B cell (primary cell): ENCODE measurements at regions not wholly inside any gene's neighbourhood (a gene's known extent, or its start where the extent isn't known, plus 50 kb on each side); places are given as distances from the start of the nearest gene placed in this dataset.

Source experiments
- ATAC-seq: fragments of 200-7000 bp; cut with Tn5 transposase; one replicate; pipeline ENCODE4 v1.10.0; 2021; ENCODE audit warnings: low read depth, mild to moderate bottlenecking, moderate number of reproducible peaks, moderate library complexity
- CTCF ChIA-PET: fragments of 350-600 bp; sonication (Branson Sonifier 250); formaldehyde crosslinking; loops from one replicate; lab custom pipeline; 2021; ENCODE audit warnings: antibody characterized with exemption, inconsistent platforms; lab: Charles Lee
- POLR2A ChIA-PET: fragments of 350-600 bp; sonication (Branson Sonifier 250); formaldehyde crosslinking; loops from one replicate; lab custom pipeline; 2021; ENCODE audit warnings: antibody characterized with exemption; lab: Charles Lee
- DNase-seq: peaks from one replicate; pipeline ENCODE4 v3.0.0; 2013
- H2AFZ ChIP-seq: 2 replicates; pipeline ENCODE4 v1.6.1; 2012; ENCODE audit warnings: mild to moderate bottlenecking, low read depth, low read length; ENCODE audit not compliant: insufficient read depth, poor library complexity, severe bottlenecking
- H3K27ac ChIP-seq, 2 donors: 1 replicate in 1 of 2; 2 replicates in 1 of 2; pipeline ENCODE4 v1.5.1; 2012 to 2013; ENCODE audit warnings: low read length in 2 of 2, mild to moderate bottlenecking in 2 of 2, moderate library complexity in 1 of 2
- H3K27me3 ChIP-seq, 4 experiments: fragments of 200-600 bp in 1 of 4; sonication (generic) in 1 of 4; replicated peaks in 1 of 4; 1 replicate in 2 of 4; 2 replicates in 2 of 4; pipeline versions ENCODE4 v1.6.1 to v1.7.0; 2013 to 2016; ENCODE audit warnings: low read length in 3 of 4, mild to moderate bottlenecking in 2 of 4, mixed read lengths in 1 of 4, moderate library complexity in 1 of 4; ENCODE audit not compliant: insufficient read depth in 4 of 4, control insufficient read depth in 3 of 4; ENCODE audit errors: control extremely low read depth in 1 of 4
- H3K36me3 ChIP-seq, 2 experiments: replicated peaks in 1 of 2; 1 replicate in 1 of 2; 2 replicates in 1 of 2; pipeline versions ENCODE4 v1.6.1 to v1.7.1; 2013; ENCODE audit warnings: low read length in 1 of 2; ENCODE audit not compliant: insufficient read depth in 2 of 2, control insufficient read depth in 1 of 2; ENCODE audit errors: control extremely low read depth in 1 of 2, extremely low read depth in 1 of 2
- H3K4me1 ChIP-seq, 2 donors: fragments of 200-600 bp in 1 of 2; sonication (generic) in 1 of 2; 1 replicate in 1 of 2; 2 replicates in 1 of 2; pipeline versions ENCODE4 v1.5.1 to v1.6.1; 2013 to 2017; ENCODE audit warnings: low read length in 2 of 2; ENCODE audit not compliant: control insufficient read depth in 2 of 2, insufficient read depth in 2 of 2
- H3K4me2 ChIP-seq: replicated peaks from 2 replicates; pipeline ENCODE3; 2012; ENCODE audit warnings: mild to moderate bottlenecking, low read depth, low read length; ENCODE audit not compliant: poor library complexity, severe bottlenecking
- H3K4me3 ChIP-seq, 5 experiments: fragments of 200-600 bp in 1 of 5; sonication (generic) in 1 of 5; 1 replicate in 3 of 5; 2 replicates in 2 of 5; pipeline versions ENCODE4 v1.5.1 to v1.7.0; 2011 to 2016; ENCODE audit warnings: low read length in 4 of 5, mild to moderate bottlenecking in 4 of 5, low read depth in 2 of 5, control low read depth in 1 of 5, moderate library complexity in 1 of 5; ENCODE audit not compliant: insufficient read depth in 1 of 5; ENCODE audit errors: control extremely low read depth in 1 of 5, extremely low read depth in 1 of 5
- H3K79me2 ChIP-seq: fragments of 200-600 bp; sonication (generic); one replicate; pipeline ENCODE4 v1.6.0; 2016; ENCODE audit warnings: low read length; ENCODE audit not compliant: control insufficient read depth, insufficient read depth
- H3K9ac ChIP-seq: fragments of 200-600 bp; sonication (generic); 2 replicates; pipeline ENCODE4 v1.6.1; 2017; ENCODE audit warnings: mild to moderate bottlenecking, low read length, moderate library complexity
- H3K9me3 ChIP-seq, 3 donors: one replicate each; pipeline versions ENCODE4 v1.6.1 to v1.7.1; 2013; ENCODE audit warnings: low read length in 2 of 3; ENCODE audit not compliant: control insufficient read depth in 2 of 3, insufficient read depth in 1 of 3; ENCODE audit errors: control extremely low read depth in 1 of 3
- H4K20me1 ChIP-seq: 2 replicates; pipeline ENCODE4 v1.6.0; 2012; ENCODE audit warnings: mild to moderate bottlenecking, low read length; ENCODE audit not compliant: insufficient read depth, control insufficient read depth, poor library complexity, severe bottlenecking
- H3K27ac Mint-ChIP-seq: one replicate; pipeline ENCODE4 v1.8.0; 2021; ENCODE audit warnings: mixed read lengths
- H3K27me3 Mint-ChIP-seq: one replicate; pipeline ENCODE4 v1.8.0; 2021; ENCODE audit warnings: mixed read lengths
- H3K4me1 Mint-ChIP-seq: one replicate; pipeline ENCODE4 v1.8.0; 2021; ENCODE audit warnings: mixed read lengths
- H3K4me3 Mint-ChIP-seq: one replicate; pipeline ENCODE4 v1.8.0; 2021; ENCODE audit warnings: mixed read lengths
- H3K9me3 Mint-ChIP-seq: one replicate; pipeline ENCODE4 v1.8.0; 2022; ENCODE audit warnings: mixed read lengths; ENCODE audit not compliant: insufficient read depth
- EZH2 ChIP-seq: IDR thresholded peaks from 2 replicates; pipeline ENCODE4 v1.6.1; 2012; ENCODE audit warnings: borderline replicate concordance, low read depth, mild to moderate bottlenecking, moderate library complexity, low read length; ENCODE audit not compliant: insufficient read depth, poor library complexity, severe bottlenecking
- WGBS: methylation state at CpG from one replicate; pipeline ENCODE4 v1.1.5; 2013; ENCODE audit warnings: missing lambda C conversion rate; ENCODE audit not compliant: insufficient coverage; 5-methylcytosine and 5-hydroxymethylcytosine counted together
- intact Hi-C: fragments of 100-400 bp; cut with micrococcal nuclease; formaldehyde crosslinking; loops from one replicate; pipeline ENCODE4 v1.10.0; 2022
- TF ChIP-seq, protein P1 (sequence below): fragments of 200-600 bp; IDR thresholded peaks from one replicate; pipeline ENCODE4 v1.8.0; 2022; ENCODE audit warnings: antibody characterized with exemption, mild to moderate bottlenecking

DNA sequence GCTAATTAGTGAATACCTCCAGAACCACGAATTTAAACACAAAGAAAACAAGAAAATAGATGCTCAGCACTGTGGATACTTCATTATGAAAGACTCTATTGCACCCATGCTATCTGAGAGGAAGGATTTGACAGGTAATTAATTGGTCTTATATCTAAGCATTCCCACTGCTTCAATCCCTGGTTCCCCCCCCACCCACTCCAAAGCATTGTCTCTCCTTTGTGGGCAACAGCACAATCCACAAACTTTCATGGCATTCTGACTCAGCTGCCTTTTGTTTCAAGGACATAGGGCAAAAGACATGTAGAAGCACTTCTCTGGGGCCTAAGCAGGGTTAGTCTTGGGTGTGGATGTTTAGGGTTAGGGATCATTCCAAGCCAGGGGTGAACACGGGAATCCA, 551.4 kb downstream of the BUD13 start:
- 73% methylated on average over 1 of the region's 2 CpGs for WGBS

DNA sequence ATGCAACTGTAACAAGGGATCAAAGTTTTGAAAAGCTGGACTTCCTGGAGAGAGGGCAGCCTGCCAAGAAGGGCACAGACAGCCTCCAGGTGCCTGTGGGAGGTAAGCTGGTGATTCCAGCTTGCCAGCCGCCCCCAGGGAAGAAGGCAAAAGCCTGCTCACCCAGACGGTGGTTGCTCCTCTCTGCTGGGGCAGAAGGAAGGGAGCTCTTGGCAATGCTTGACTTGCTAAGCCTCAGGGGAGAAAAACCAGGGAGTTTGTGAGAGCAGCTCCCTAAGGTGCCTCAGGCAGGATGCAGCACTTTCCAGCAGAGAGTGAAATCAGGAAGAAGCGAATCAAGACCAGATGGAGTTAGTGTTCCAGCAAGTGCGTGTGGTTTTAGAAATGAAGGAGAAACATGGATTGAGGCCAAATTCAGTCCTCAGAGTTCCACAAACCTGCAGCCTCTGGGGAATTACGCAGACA, 553.6 kb downstream of the BUD13 start:
- H3K9me3 Mint-ChIP-seq, result no peaks in the 10 kb centered on the region
- POLR2A ChIA-PET, result no interaction called here
- H3K27ac ChIP-seq, result no peak overlapping the region
- no peak for ATAC-seq
- no peaks in the 10 kb centered on the region for H3K4me1 ChIP-seq
- intact Hi-C loops, result no loop called here
- H3K4me1 Mint-ChIP-seq, result no peaks in the 10 kb centered on the region
- H3K9me3 ChIP-seq, result peaks cover 0 to 4% (median 0%) of the 10 kb centered on the region in 3 donors
- H3K9ac ChIP-seq, result no peak overlapping the region
- no peak overlapping the region for H2AFZ ChIP-seq
- no peak for DNase-seq
- no peak overlapping the region for H3K4me2 ChIP-seq
- peaks cover 4% of the 10 kb centered on the region for H3K27me3 Mint-ChIP-seq
- H3K27me3 ChIP-seq, result no peaks in the 10 kb centered on the region
- no peak overlapping the region for H3K4me3 Mint-ChIP-seq
- 83% methylated on average over 5 of the region's 5 CpGs for WGBS
- H3K36me3 ChIP-seq, result no peaks in the 10 kb centered on the region
- no peak overlapping the region for H3K27ac Mint-ChIP-seq
- no peaks in the 10 kb centered on the region for H3K79me2 ChIP-seq
- no peak overlapping the region for H3K4me3 ChIP-seq
- TF ChIP-seq EZH2, result no peak
- TF ChIP-seq, protein P1, sequence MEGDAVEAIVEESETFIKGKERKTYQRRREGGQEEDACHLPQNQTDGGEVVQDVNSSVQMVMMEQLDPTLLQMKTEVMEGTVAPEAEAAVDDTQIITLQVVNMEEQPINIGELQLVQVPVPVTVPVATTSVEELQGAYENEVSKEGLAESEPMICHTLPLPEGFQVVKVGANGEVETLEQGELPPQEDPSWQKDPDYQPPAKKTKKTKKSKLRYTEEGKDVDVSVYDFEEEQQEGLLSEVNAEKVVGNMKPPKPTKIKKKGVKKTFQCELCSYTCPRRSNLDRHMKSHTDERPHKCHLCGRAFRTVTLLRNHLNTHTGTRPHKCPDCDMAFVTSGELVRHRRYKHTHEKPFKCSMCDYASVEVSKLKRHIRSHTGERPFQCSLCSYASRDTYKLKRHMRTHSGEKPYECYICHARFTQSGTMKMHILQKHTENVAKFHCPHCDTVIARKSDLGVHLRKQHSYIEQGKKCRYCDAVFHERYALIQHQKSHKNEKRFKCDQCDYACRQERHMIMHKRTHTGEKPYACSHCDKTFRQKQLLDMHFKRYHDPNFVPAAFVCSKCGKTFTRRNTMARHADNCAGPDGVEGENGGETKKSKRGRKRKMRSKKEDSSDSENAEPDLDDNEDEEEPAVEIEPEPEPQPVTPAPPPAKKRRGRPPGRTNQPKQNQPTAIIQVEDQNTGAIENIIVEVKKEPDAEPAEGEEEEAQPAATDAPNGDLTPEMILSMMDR, result no peak
- H4K20me1 ChIP-seq, result no peaks in the 10 kb centered on the region
- CTCF ChIA-PET, result interaction anchor here (1.3 to 1.4 kb wide), 2 partner anchors 10 to 12 kb away, joined by 3 read pairs; no protein-coding TSS in a partner anchor

More for the DNA sequence above, 551.4 kb downstream of the BUD13 start:
- Histone ChIP-seq H3K36me3 (no peaks in the 10 kb centered on the region), H3K4me2 (no peak overlapping the region), H3K79me2 (no peaks in the 10 kb centered on the region), H2AFZ (no peak overlapping the region), H3K4me1 (no peaks in the 10 kb centered on the region), H3K9ac (no peak overlapping the region), H3K9me3 (peaks cover 0 to 4% (median 0%) of the 10 kb centered on the region in 3 donors), H3K4me3 (no peak overlapping the region), H3K27me3 (no peaks in the 10 kb centered on the region), H3K27ac (no peak overlapping the region), H4K20me1 (no peaks in the 10 kb centered on the region)
- H3K9me3 Mint-ChIP-seq, result no peaks in the 10 kb centered on the region
- no peak for TF ChIP-seq EZH2
- TF ChIP-seq, protein P1, result no peak
- no peak for ATAC-seq
- no peaks in the 10 kb centered on the region for H3K4me1 Mint-ChIP-seq
- CTCF ChIA-PET, result no interaction called here
- intact Hi-C loops, result loop anchor here (5.0 kb wide), 1 partner anchor 884 kb away; no protein-coding TSS in a partner anchor
- H3K27ac Mint-ChIP-seq, result no peak overlapping the region
- peaks cover 6% of the 10 kb centered on the region for H3K27me3 Mint-ChIP-seq
- H3K4me3 Mint-ChIP-seq, result no peak overlapping the region
- POLR2A ChIA-PET, result no interaction called here
- no peak for DNase-seq
